GM18867 (cell line): ENCODE measurements at regions not wholly inside any gene's neighbourhood (a gene's known extent, or its start where the extent isn't known, plus 50 kb on each side); places are given as distances from the start of the nearest gene placed in this dataset.
"Not testable (repeated sequence)": the region's sequence is repeated elsewhere in the genome, so short reads cannot be mapped to it uniquely, and the experiment has no call there.

Source experiments
- ATAC-seq: cut with Tn5 transposase; IDR thresholded peaks from one replicate; pipeline ENCODE4 v1.9.1; 2021; ENCODE audit warnings: mild to moderate bottlenecking, moderate library complexity; ENCODE audit not compliant: unreplicated experiment

DNA sequence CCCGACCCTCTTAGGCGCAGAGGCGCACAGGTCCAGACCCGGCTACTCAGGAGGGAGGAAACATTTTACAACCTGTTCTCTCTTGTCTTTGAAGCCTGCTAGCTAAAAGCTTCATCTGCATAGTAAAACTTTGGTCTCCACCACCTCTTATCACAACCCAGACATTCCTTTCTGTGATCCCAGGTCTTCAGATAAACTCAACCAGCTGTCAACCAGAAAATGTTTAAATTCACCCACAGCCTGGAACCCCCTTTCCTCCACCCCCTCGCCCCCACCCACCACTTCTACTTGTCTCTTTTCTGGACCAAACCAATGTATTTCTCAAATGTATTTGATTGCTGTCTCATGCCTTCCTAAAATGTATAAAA, 169.1 kb upstream of the PRKX start:
- not testable (repeated sequence) for ATAC-seq

DNA sequence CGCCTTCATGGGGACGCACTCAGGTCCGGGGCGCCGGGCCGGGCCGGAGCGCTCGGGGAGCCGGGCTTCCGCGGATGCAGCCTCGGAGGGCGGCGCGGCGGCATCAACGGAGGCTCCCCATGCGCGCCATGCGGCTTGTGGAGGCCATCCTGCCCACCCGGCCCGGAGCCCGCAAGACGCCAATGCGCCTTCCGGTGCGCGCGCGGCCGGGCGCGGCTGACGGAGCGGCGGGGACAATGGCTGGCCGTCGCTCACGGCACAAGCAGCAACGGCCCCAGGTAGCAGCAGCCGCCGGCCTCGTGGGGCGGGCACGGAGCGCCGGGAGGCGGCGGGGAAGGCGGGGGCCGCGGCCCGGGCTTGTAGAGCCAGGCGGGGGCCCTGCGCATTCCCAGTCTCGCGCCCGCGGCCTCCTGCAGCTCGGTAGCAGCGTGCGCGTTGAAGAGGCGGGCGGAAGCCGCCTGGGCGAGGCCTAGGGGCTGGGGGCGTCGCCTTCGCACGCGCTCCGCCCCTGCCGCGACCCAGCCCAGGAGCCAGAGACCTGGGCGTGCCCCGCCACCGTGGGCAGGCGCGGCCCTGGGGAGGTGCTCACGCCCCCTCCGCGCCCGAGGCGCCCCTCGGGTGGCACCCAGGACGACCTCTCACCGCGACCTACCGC, 168.6 kb upstream of the PRKX start:
- ATAC-seq: peak; percentile 98

DNA sequence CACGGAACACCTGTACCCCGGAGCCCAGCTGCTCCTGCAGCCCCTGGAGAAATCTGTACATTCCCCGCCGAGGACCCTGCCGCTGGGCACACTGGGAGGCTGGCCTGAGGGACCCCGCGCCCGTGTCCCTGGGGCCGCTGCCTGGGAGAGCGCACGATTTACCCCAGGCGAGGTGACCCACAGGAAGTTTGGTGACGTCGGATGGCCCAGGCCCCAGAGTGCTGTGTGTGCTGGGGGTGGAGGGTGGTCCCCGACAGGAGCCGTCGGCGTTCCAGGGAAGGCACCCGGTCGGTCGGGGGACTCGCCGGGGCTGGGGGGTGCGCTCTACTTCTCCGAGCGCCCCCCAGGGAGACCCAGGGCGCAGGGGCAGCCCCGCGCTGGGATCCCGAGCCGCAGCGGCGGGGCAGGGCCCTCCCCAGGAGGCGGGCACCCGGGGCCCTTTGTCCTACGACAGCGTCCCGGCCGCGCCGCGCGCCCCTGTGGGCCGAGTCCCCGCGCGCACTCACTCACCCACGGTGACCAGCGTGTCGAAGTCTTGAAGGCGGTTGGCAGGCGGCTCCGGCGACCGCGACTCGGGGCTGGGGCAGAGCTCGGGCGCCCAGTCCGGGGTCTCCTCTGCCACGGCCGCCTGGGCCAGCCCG, 167.9 kb upstream of the PRKX start:
- ATAC-seq: peak; percentile 46

DNA sequence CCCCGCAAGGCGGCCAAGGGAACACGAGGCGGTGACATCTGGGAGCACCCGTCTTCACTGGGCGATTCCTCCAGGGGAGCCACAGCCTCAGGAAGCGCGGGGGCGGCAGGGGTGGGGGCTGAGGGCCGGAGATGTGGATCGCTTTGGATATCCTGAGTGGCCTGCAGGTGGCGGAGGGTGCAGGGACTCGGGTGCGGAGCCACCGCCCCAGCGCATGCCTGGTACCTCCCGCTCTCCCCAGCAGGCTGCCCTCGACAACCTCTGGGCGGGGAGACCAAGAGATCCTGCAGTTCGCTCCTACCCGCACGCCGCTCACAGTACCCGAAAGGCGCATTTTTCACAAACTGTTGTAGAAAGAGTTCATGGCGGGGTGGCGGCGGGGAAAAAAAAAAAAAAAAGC, 162.9 kb upstream of the PRKX start:
- not testable (repeated sequence) for ATAC-seq

DNA sequence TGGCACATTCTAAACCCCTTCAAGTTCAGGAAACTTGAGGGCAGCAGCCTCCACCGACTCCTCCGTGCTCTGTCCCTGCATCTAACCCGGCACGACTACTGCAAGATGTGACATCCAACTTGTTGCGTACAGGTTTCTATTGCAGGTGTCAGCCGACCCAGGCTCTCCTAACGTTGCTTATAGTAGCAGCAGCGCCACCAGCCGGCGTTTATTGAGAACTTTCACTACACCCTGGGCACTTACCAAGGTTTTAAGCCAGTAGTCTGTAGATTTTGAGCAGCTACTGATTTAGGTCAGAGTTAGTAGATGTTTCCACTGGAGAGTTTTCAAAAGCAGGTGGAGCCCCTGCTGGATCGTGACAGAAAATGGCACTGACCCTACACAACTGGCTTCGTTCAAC, 162.2 kb upstream of the PRKX start:
- ATAC-seq: not testable (repeated sequence)

DNA sequence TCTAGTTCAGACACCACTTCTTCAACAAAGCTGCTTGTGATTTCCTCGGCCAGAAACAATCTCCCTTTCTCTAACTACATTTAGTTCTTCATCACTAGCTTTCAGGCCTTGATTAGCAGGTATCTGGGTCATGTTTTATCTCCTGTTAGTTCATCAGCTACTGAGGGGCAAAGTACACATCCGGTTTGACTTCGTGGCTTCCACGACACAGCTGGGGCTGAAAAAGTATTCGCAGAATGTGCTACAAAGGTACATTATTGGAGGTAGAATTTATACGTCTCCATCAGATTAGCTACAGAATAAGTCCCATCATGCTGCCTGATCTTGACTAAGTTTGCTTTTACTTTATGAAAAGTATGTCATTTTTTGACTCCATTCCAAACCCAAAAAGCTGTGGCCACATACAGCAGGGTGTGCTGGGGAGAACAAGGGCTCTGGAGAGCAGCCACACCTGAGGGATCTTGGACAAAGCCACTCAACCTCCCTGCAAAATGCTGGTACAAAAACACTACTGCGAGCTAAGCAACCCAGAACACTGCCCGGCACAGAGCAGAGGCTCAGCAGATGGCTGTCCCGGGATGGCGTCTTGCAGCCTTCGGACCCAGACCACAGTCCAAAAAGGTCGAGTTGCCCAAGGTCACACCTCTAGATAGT, 158.9 kb upstream of the PRKX start:
- ATAC-seq: not testable (repeated sequence)

DNA sequence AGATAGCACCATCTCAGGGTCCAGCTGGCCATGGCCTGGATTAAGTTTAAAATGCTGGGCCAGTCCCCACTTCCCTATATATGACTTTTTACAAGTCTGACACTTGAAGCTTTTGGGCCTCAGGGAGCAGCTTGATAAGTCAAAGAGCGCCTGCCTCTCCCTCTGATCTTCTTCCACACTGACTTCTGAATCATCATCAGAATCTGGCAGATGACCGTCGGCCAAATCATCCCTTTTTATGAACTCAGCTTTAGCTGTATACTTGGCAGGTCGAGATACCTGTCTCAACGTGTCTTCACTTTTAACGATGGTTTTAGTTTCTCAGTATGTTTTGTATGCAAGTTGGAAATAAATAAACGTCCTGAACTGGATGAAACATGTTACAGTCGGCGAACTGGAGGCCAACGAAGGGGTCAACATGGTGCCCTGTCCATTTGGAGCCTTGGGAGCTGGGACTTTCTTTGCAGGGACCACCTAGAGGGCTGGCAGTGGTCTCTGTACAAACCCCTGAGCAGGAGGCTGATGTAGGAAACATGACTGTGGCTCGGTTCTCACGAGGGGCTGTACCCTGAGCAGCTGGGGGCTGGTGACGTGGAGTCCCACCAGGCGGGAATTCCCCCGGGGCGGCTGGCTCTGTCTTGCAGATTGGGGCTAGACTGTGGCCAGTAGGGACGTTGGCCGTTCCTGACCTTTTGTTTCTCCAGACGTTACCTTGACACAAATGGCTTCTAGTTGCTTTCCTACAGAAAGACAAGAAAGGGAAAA, 153.8 kb upstream of the PRKX start:
- ATAC-seq: not testable (repeated sequence)

DNA sequence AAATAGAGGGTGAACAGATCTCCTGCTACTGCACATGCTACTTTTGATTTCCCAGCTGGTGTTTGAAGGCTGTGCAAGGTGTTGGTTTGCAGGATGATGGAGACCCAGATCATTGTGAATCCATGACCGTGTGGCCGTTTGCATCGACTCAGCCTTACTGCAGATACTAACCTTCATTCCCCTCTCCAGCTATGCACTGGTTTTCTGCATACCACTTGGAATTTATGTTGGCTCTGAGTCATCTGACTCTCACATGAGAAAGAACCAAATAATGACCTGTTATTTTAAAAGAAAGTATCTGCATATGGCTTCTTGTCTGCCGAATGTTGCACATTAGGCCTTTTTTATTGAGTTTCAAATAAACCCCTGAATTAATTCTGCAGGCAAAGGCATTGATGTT, 144.9 kb upstream of the PRKX start:
- ATAC-seq: not testable (repeated sequence)

DNA sequence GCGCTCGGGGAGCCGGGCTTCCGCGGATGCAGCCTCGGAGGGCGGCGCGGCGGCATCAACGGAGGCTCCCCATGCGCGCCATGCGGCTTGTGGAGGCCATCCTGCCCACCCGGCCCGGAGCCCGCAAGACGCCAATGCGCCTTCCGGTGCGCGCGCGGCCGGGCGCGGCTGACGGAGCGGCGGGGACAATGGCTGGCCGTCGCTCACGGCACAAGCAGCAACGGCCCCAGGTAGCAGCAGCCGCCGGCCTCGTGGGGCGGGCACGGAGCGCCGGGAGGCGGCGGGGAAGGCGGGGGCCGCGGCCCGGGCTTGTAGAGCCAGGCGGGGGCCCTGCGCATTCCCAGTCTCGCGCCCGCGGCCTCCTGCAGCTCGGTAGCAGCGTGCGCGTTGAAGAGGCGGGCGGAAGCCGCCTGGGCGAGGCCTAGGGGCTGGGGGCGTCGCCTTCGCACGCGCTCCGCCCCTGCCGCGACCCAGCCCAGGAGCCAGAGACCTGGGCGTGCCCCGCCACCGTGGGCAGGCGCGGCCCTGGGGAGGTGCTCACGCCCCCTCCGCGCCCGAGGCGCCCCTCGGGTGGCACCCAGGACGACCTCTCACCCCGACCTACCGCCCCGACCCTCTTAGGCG, 130.2 kb upstream of the PRKX start:
- ATAC-seq: peak; percentile 93

DNA sequence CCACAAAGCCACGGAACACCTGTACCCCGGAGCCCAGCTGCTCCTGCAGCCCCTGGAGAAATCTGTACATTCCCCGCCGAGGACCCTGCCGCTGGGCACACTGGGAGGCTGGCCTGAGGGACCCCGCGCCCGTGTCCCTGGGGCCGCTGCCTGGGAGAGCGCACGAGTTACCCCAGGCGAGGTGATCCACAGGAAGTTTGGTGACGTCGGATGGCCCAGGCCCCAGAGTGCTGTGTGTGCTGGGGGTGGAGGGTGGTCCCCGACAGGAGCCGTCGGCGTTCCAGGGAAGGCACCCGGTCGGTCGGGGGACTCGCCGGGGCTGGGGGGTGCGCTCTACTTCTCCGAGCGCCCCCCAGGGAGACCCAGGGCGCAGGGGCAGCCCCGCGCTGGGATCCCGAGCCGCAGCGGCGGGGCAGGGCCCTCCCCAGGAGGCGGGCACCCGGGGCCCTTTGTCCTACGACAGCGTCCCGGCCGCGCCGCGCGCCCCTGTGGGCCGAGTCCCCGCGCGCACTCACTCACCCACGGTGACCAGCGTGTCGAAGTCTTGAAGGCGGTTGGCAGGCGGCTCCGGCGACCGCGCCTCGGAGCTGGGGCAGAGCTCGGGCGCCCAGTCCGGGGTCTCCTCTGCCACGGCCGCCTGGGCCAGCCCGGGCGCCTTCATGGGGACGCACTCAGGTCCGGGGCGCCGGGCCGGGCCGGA, 129.5 kb upstream of the PRKX start:
- ATAC-seq: peak; percentile 76

DNA sequence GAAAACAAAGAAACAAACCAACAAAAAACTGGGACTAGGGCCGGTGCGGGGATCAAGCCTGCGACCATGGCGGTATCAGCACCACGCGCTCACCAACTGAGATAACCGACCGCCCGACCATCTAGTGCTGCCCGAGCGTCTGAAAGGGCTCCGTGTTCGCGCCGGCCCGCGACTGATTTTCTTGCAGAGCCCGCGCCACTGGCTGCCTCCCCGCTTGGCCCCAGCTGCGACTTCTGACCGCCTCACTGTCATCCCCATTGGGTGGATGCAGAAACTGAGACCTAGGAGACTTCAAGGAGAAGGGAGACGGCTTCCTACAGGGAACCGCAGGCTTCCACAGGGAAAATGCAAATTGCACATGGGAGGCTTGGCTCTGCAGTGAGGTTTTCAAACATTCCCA, 125.3 kb upstream of the PRKX start:
- ATAC-seq: not testable (repeated sequence)

DNA sequence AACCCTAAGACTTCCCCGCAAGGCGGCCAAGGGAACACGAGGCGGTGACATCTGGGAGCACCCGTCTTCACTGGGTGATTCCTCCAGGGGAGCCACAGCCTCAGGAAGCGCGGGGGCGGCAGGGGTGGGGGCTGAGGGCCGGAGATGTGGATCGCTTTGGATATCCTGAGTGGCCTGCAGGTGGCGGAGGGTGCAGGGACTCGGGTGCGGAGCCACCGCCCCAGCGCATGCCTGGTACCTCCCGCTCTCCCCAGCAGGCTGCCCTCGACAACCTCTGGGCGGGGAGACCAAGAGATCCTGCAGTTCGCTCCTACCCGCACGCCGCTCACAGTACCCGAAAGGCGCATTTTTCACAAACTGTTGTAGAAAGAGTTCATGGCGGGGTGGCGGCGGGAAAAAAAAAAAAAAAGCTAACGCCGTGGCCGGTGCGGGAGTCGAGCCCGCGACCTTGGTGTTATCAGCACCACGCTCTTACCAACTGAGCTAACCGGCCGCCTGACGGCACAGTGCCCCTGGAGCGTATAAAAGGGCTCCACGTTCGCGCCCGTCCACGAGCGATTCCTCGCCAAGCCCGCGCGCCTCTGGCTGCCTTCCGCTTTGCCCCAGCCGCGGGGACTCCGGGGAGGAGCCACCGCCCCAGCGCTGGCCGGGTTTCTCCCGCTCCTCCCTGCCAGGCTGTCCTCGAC, 124.7 kb upstream of the PRKX start:
- not testable (repeated sequence) for ATAC-seq

DNA sequence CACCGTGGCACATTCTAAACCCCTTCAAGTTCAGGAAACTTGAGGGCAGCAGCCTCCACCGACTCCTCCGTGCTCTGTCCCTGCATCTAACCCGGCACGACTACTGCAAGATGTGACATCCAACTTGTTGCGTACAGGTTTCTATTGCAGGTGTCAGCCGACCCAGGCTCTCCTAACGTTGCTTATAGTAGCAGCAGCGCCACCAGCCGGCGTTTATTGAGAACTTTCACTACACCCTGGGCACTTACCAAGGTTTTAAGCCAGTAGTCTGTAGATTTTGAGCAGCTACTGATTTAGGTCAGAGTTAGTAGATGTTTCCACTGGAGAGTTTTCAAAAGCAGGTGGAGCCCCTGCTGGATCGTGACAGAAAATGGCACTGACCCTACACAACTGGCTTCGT, 123.8 kb upstream of the PRKX start:
- not testable (repeated sequence) for ATAC-seq

DNA sequence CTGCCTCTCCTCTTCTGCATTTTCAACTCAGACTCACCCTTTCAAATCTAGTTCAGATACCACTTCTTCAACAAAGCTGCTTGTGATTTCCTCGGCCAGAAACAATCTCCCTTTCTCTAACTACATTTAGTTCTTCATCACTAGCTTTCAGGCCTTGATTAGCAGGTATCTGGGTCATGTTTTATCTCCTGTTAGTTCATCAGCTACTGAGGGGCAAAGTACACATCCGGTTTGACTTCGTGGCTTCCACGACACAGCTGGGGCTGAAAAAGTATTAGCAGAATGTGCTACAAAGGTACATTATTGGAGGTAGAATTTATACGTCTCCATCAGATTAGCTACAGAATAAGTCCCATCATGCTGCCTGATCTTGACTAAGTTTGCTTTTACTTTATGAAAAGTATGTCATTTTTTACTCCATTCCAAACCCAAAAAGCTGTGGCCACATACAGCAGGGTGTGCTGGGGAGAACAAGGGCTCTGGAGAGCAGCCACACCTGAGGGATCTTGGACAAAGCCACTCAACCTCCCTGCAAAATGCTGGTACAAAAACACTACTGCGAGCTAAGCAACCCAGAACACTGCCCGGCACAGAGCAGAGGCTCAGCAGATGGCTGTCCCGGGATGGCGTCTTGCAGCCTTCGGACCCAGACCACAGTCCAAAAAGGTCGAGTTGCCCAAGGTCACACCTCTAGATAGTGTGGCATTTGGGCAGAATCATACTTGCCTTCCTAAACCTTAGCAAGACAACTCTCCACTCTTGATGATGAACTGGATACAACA, 120.5 kb upstream of the PRKX start:
- not testable (repeated sequence) for ATAC-seq

DNA sequence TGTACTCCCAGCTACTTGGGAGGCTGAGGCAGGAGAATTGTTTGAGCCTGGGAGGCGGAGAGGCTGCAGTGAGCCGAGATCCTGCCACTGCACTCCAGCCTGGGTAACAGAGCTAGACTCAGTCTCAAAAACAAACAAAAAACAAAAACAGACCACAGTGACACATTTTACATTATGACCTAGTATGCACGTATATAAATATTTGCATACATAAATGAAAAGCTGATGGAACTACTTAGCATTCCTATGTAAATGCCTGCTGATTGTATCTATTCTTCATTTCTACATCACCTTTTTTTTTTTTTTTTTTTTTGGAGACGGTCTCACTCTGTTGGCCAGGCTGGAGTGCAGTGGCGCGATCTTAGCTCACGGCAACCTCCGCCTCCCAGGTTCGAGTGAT, 116.6 kb upstream of the PRKX start:
- ATAC-seq: not testable (repeated sequence)

DNA sequence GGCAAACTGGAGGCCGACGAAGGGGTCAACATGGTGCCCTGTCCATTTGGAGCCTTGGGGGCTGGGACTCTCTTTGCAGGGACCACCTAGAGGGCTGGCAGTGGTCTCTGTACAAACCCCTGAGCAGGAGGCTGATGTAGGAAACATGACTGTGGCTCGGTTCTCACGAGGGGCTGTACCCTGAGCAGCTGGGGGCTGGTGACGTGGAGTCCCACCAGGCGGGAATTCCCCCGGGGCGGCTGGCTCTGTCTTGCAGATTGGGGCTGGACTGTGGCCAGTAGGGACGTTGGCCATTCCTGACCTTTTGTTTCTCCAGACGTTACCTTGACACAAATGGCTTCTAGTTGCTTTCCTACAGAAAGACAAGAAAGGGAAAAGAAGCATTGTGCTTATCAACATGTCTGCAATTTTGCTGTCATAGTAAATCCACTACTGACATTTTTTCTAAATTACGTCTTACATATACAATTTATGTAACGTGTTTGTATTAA, 115.6 kb upstream of the PRKX start:
- ATAC-seq: not testable (repeated sequence)

DNA sequence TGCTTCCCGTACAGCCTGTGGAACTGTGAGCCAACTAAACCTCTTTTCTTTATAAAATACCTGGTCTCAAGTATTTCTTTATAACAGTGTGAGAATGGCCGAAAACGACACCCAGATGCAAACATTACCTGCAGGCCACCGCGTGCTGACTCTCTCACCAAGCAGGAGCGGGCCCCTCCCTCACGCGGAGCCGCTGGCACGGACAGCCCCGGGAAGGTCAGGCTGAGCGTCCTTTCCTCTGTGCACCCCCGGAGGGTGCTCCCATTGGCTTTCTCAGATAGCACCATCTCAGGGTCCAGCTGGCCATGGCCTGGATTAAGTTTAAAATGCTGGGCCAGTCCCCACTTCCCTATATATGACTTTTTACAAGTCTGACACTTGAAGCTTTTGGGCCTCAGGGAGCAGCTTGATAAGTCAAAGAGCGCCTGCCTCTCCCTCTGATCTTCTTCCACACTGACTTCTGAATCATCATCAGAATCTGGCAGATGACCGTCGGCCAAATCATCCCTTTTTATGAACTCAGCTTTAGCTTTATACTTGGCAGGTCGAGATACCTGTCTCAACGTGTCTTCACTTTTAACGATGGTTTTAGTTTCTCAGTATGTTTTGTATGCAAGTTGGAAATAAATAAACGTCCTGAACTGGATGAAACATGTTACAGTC, 115.1 kb upstream of the PRKX start:
- not testable (repeated sequence) for ATAC-seq

DNA sequence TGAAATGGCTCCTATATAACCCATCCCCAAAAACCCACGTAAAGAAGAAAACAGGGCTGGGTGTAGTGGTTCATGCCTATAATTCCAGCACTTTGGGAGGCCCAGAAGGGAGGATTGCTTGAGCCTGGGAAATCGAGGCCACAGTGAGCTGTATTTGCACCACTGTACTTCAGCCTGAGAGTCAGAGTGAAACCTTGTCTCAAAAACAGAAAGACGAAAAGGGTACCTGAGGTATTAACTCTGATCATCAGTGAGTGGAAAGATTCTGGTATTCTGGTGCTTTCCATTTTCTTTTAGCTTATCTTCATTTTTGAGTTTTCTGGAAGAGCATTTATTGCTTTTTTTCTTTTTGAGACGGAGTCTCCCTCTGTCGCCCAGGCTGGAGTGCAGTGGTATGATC, 110.6 kb upstream of the PRKX start:
- not testable (repeated sequence) for ATAC-seq
